Smooth muscle cell (in vitro differentiated cells): ENCODE measurements at regions not wholly inside any gene's neighbourhood (a gene's known extent, or its start where the extent isn't known, plus 50 kb on each side); places are given as distances from the start of the nearest gene placed in this dataset.

ENCODE experiments used
- DNase-seq: peaks from one replicate; lab custom pipeline; 2025; ENCODE audit not compliant: unreplicated experiment; lab: John Stamatoyannopoulos, UW
- H2AFZ ChIP-seq: fragments of 200-600 bp; sonication (generic); 2 replicates; pipeline ENCODE4 v1.6.0; 2016; ENCODE audit warnings: antibody characterized with exemption, low read depth, mild to moderate bottlenecking
- H3F3A ChIP-seq: fragments of 200-600 bp; sonication (generic); 2 replicates; pipeline ENCODE4 v1.6.0; 2017; ENCODE audit warnings: antibody characterized with exemption, low read depth
- H3K27ac ChIP-seq: fragments of 200-600 bp; sonication (generic); 2 replicates; pipeline ENCODE4 v1.5.1; 2016; ENCODE audit warnings: low read depth, mild to moderate bottlenecking
- H3K27me3 ChIP-seq: fragments of 200-600 bp; sonication (generic); 2 replicates; pipeline ENCODE4 v1.6.1; 2016; ENCODE audit warnings: low read depth, mild to moderate bottlenecking
- H3K36me3 ChIP-seq: fragments of 200-600 bp; sonication (generic); 2 replicates; pipeline ENCODE4 v1.5.1; 2016; ENCODE audit warnings: low read depth
- H3K4me1 ChIP-seq: fragments of 200-600 bp; sonication (generic); 2 replicates; pipeline ENCODE4 v1.5.1; 2016; ENCODE audit warnings: low read depth
- H3K4me2 ChIP-seq: fragments of 200-600 bp; sonication (generic); 2 replicates; pipeline ENCODE4 v1.6.0; 2016; ENCODE audit warnings: mild to moderate bottlenecking
- H3K4me3 ChIP-seq: fragments of 200-600 bp; sonication (generic); 2 replicates; pipeline ENCODE4 v1.5.1; 2016; ENCODE audit warnings: mild to moderate bottlenecking
- H3K79me2 ChIP-seq: fragments of 200-600 bp; sonication (generic); 2 replicates; pipeline ENCODE4 v1.6.0; 2016; ENCODE audit warnings: low read depth, mild to moderate bottlenecking
- H3K9ac ChIP-seq: fragments of 200-600 bp; sonication (generic); 2 replicates; pipeline ENCODE4 v1.6.0; 2016; ENCODE audit warnings: low read depth
- H3K9me3 ChIP-seq: fragments of 200-600 bp; sonication (generic); replicated peaks from 2 replicates; pipeline ENCODE4 v1.5.1; 2016; ENCODE audit warnings: low read depth
- H4K20me1 ChIP-seq: fragments of 200-600 bp; sonication (generic); 2 replicates; pipeline ENCODE4 v1.6.0; 2016; ENCODE audit warnings: low read depth
- WGBS: methylation state at CpG from one replicate; pipeline ENCODE4 v1.1.7; 2016; ENCODE audit warnings: low lambda C conversion rate; 5-methylcytosine and 5-hydroxymethylcytosine counted together
- TF ChIP-seq, protein P1 (sequence below): fragments of 200-600 bp; sonication (generic); IDR thresholded peaks from 2 replicates; pipeline ENCODE4 v1.5.1; 2017; ENCODE audit warnings: borderline replicate concordance, mild to moderate bottlenecking, antibody characterized with exemption; ENCODE audit not compliant: insufficient read depth, poor library complexity, severe bottlenecking

DNA sequence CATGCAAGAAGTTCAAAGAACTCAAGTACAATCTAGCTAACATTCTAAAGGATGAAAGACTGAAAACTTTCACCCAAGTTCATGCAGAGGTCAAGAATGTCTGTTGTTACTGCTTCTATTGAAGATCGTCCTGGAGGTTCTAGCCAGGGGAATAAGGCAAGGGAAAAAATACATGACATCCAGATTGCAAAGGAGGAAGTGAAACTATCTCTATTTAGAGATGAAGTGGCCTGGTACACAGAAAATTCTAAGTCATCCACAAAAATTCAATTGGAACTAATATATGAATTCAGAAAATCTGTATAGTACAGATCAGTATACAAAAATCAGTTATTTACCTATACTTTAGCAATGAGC, 693.0 kb downstream of the NR2F2 start:
- H3K27me3 ChIP-seq: no peaks in the 10 kb centered on the region
- H3K79me2 ChIP-seq: no peaks in the 10 kb centered on the region
- H3K9me3 ChIP-seq: no peaks in the 10 kb centered on the region
- H3F3A ChIP-seq: no peaks in the 10 kb centered on the region
- no peak for DNase-seq
- H3K36me3 ChIP-seq: no peaks in the 10 kb centered on the region
- no peaks in the 10 kb centered on the region for H4K20me1 ChIP-seq
- no peak overlapping the region for H2AFZ ChIP-seq
- TF ChIP-seq, protein P1, sequence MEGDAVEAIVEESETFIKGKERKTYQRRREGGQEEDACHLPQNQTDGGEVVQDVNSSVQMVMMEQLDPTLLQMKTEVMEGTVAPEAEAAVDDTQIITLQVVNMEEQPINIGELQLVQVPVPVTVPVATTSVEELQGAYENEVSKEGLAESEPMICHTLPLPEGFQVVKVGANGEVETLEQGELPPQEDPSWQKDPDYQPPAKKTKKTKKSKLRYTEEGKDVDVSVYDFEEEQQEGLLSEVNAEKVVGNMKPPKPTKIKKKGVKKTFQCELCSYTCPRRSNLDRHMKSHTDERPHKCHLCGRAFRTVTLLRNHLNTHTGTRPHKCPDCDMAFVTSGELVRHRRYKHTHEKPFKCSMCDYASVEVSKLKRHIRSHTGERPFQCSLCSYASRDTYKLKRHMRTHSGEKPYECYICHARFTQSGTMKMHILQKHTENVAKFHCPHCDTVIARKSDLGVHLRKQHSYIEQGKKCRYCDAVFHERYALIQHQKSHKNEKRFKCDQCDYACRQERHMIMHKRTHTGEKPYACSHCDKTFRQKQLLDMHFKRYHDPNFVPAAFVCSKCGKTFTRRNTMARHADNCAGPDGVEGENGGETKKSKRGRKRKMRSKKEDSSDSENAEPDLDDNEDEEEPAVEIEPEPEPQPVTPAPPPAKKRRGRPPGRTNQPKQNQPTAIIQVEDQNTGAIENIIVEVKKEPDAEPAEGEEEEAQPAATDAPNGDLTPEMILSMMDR: no peak
- no peak overlapping the region for H3K4me3 ChIP-seq
- no peak overlapping the region for H3K4me2 ChIP-seq
- no peaks in the 10 kb centered on the region for H3K4me1 ChIP-seq
- no peak overlapping the region for H3K27ac ChIP-seq
- 58% methylated on average over 1 of the region's 1 CpG for WGBS
- no peak overlapping the region for H3K9ac ChIP-seq

DNA sequence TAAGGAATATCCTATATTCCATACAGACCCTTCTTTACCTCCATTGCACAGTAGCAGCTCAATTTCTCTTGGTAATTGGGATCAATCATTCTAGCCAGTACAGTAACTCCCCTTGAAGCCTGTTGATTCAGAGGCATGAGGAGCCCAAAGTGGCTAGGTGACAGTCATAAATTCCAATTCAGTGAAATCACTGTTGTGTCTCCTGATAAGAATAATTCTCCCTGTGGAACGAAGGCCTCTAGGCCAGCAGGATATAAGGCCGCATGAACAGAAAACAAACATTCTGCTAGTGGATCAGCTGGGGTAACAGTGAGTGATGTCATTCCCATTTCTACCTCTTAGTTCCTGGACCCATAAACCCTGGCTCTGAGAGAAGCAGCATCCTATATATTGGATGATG, 696.3 kb downstream of the NR2F2 start:
- Histone ChIP-seq H3K4me2 (no peak overlapping the region), H3K36me3 (no peaks in the 10 kb centered on the region), H2AFZ (no peak overlapping the region), H3K9me3 (no peaks in the 10 kb centered on the region), H3K4me1 (no peaks in the 10 kb centered on the region), H3K79me2 (no peaks in the 10 kb centered on the region), H3K4me3 (no peak overlapping the region), H4K20me1 (no peaks in the 10 kb centered on the region), H3K27ac (no peak overlapping the region), H3K27me3 (no peaks in the 10 kb centered on the region), H3F3A (no peaks in the 10 kb centered on the region), H3K9ac (no peak overlapping the region)
- DNase-seq: no peak
- WGBS: 6% methylated on average over 2 of the region's 2 CpGs
- TF ChIP-seq, protein P1: no peak

DNA sequence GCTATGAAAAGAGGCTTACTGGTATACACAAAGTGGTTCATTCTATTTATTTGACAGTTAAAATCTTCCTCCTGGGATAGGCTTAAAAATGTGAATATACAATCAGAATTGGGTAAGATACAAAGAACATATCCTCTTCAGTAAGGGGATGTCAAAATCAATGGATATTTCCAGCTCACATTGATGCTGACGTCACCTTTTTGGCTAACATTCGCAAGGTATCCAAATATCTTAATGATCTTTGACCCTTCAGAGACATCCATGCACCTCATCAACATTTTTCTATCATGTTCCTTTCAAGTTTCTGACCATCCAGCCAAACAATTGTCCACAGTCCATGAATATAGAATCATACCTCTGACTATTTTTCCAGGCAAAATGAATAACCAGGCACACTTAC, 697.3 kb downstream of the NR2F2 start:
- Histone ChIP-seq H2AFZ (no peak overlapping the region), H3K27ac (no peak overlapping the region), H3K79me2 (no peaks in the 10 kb centered on the region), H3K27me3 (no peaks in the 10 kb centered on the region), H3K9ac (no peak overlapping the region), H3K4me3 (no peak overlapping the region), H4K20me1 (no peaks in the 10 kb centered on the region), H3K4me1 (no peaks in the 10 kb centered on the region), H3K4me2 (no peak overlapping the region), H3F3A (no peaks in the 10 kb centered on the region), H3K36me3 (no peaks in the 10 kb centered on the region), H3K9me3 (no peaks in the 10 kb centered on the region)
- WGBS: 94% methylated on average over 2 of the region's 2 CpGs
- TF ChIP-seq, protein P1: no peak
- no peak for DNase-seq

DNA sequence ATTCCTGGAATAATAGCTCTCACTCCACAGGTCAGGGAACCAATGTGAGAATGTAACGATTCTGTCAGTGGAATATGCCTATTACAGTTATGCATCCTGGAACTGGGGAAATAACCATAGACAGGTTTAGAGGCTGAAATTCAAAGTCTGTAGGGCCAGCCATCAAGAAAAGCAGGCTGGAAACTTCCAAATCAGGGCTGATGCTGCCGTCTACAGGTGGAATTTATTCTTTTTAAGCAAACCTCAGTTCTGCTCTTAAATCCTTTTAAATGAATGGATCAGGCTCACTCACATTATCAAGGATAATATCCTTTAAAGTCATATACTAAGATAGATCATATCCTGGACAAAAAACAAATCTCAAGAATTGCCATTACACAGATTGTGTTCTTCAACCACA, 699.8 kb downstream of the NR2F2 start:
- Histone ChIP-seq H3K4me2 (no peak overlapping the region), H3K9me3 (no peaks in the 10 kb centered on the region), H4K20me1 (no peaks in the 10 kb centered on the region), H3K79me2 (no peaks in the 10 kb centered on the region), H3K4me3 (no peak overlapping the region), H3K27me3 (no peaks in the 10 kb centered on the region), H2AFZ (no peak overlapping the region), H3K4me1 (no peaks in the 10 kb centered on the region), H3K27ac (no peak overlapping the region), H3K36me3 (no peaks in the 10 kb centered on the region), H3F3A (no peaks in the 10 kb centered on the region), H3K9ac (no peak overlapping the region)
- 96% methylated on average over 2 of the region's 2 CpGs for WGBS
- TF ChIP-seq, protein P1: no peak
- no peak for DNase-seq
